ENCODE measurements at regions not wholly inside any gene's neighbourhood (a gene's known extent, or its start where the extent isn't known, plus 50 kb on each side); places are given as distances from the start of the nearest gene placed in this dataset.

GRCh38 chr7:41146429-41146828 lies 556.5 kb downstream of the INHBA start:
- DNase-seq (ENCODE audit: extremely low spot score, unreplicated experiment) = no peak
- TF ChIP-seq CTCF (IDR thresholded peaks at IDR 0.05) = no peak
- H3K4me3 Mint-ChIP-seq (ENCODE audit: unreplicated experiment) = no peak overlapping the region
- H3K4me1 Mint-ChIP-seq (ENCODE audit: unreplicated experiment) = peaks cover 29% of the 10 kb centered on the region
- H3K36me3 Mint-ChIP-seq (ENCODE audit: unreplicated experiment) = no peaks in the 10 kb centered on the region
- H3K27ac Mint-ChIP-seq (ENCODE audit: unreplicated experiment) = no peak overlapping the region
- H3K27me3 Mint-ChIP-seq (ENCODE audit: unreplicated experiment) = no peaks in the 10 kb centered on the region
- no peaks in the 10 kb centered on the region for H3K9me3 Mint-ChIP-seq (ENCODE audit: unreplicated experiment)

GRCh38 chr7:41145656-41146055 lies 557.2 kb downstream of the INHBA start:
- Mint-ChIP-seq H3K27ac (ENCODE audit: unreplicated experiment) (no peak overlapping the region), H3K4me3 (ENCODE audit: unreplicated experiment) (no peak overlapping the region), H3K4me1 (ENCODE audit: unreplicated experiment) (peaks cover 29% of the 10 kb centered on the region), H3K36me3 (ENCODE audit: unreplicated experiment) (no peaks in the 10 kb centered on the region), H3K9me3 (ENCODE audit: unreplicated experiment) (no peaks in the 10 kb centered on the region), H3K27me3 (ENCODE audit: unreplicated experiment) (no peaks in the 10 kb centered on the region)
- DNase-seq (ENCODE audit: extremely low spot score, unreplicated experiment) = no peak
- no peak for TF ChIP-seq CTCF (IDR thresholded peaks at IDR 0.05)

- H3K4me3 Mint-ChIP-seq (ENCODE audit: unreplicated experiment) = no peak overlapping the region
- no peak for TF ChIP-seq CTCF (IDR thresholded peaks at IDR 0.05)
- DNase-seq (ENCODE audit: extremely low spot score, unreplicated experiment) = no peak
These were observed 559.9 kb downstream of the INHBA start for GRCh38 chr7:41142904-41143473.

GRCh38 chr7:41139789-41140188 lies 563.1 kb downstream of the INHBA start:
- no peak for TF ChIP-seq CTCF (IDR thresholded peaks at IDR 0.05)
- H3K4me3 Mint-ChIP-seq (ENCODE audit: unreplicated experiment) = no peak overlapping the region
- H3K27me3 Mint-ChIP-seq (ENCODE audit: unreplicated experiment) = no peaks in the 10 kb centered on the region
- no peak overlapping the region for H3K27ac Mint-ChIP-seq (ENCODE audit: unreplicated experiment)
- H3K36me3 Mint-ChIP-seq (ENCODE audit: unreplicated experiment) = no peaks in the 10 kb centered on the region
- H3K4me1 Mint-ChIP-seq (ENCODE audit: unreplicated experiment) = peaks cover 3% of the 10 kb centered on the region
- H3K9me3 Mint-ChIP-seq (ENCODE audit: unreplicated experiment) = no peaks in the 10 kb centered on the region
- DNase-seq (ENCODE audit: extremely low spot score, unreplicated experiment) = no peak

More at GRCh38 chr7:41142904-41143473, 559.9 kb downstream of the INHBA start:
- Mint-ChIP-seq H3K4me1 (ENCODE audit: unreplicated experiment) (peaks cover 15% of the 10 kb centered on the region), H3K27ac (ENCODE audit: unreplicated experiment) (no peak overlapping the region), H3K9me3 (ENCODE audit: unreplicated experiment) (no peaks in the 10 kb centered on the region), H3K27me3 (ENCODE audit: unreplicated experiment) (no peaks in the 10 kb centered on the region), H3K36me3 (ENCODE audit: unreplicated experiment) (no peaks in the 10 kb centered on the region)

- Mint-ChIP-seq H3K4me1 (ENCODE audit: unreplicated experiment) (peaks cover 14% of the 10 kb centered on the region), H3K27ac (ENCODE audit: unreplicated experiment) (no peak overlapping the region), H3K36me3 (ENCODE audit: unreplicated experiment) (no peaks in the 10 kb centered on the region), H3K4me3 (ENCODE audit: unreplicated experiment) (no peak overlapping the region), H3K27me3 (ENCODE audit: unreplicated experiment) (no peaks in the 10 kb centered on the region), H3K9me3 (ENCODE audit: unreplicated experiment) (no peaks in the 10 kb centered on the region)
- TF ChIP-seq CTCF (IDR thresholded peaks at IDR 0.05) = no peak
- DNase-seq (ENCODE audit: extremely low spot score, unreplicated experiment) = no peak
These were observed 566.3 kb downstream of the INHBA start for GRCh38 chr7:41136551-41136950.

Measured in osteocyte (in vitro differentiated cells).